Fibroblast of lung (primary cell): ENCODE measurements at regions not wholly inside any gene's neighbourhood (a gene's known extent, or its start where the extent isn't known, plus 50 kb on each side); places are given as distances from the start of the nearest gene placed in this dataset.

Source experiments
- DNase-seq, 2 donors: peaks; one replicate each; pipeline versions ENCODE4 v3.0.0 to v3.0.0-alpha.2; 2010; ENCODE audit warnings: low read depth in 2 of 2
- H2AFZ ChIP-seq: 2 replicates; pipeline ENCODE4 v1.5.1; 2012; ENCODE audit warnings: low read length, control low read depth, inconsistent platforms
- H3K27ac ChIP-seq: 2 replicates; pipeline ENCODE4 v1.5.1; 2011; ENCODE audit warnings: low read length, control low read depth; ENCODE audit not compliant: insufficient read depth
- H3K27me3 ChIP-seq: 2 replicates; pipeline ENCODE4 v1.5.1; 2011; ENCODE audit warnings: mild to moderate bottlenecking, low read length; ENCODE audit not compliant: control insufficient read depth, insufficient read depth
- H3K36me3 ChIP-seq: 2 replicates; pipeline ENCODE4 v1.5.1; 2011; ENCODE audit warnings: low read length; ENCODE audit not compliant: control insufficient read depth, insufficient read depth
- H3K4me1 ChIP-seq: 2 replicates; pipeline ENCODE4 v1.5.1; 2011; ENCODE audit warnings: low read length; ENCODE audit not compliant: control insufficient read depth, insufficient read depth; ENCODE audit errors: extremely low read depth
- H3K4me2 ChIP-seq: 2 replicates; pipeline ENCODE4 v1.5.1; 2011; ENCODE audit warnings: low read length, control low read depth; ENCODE audit not compliant: insufficient read depth; ENCODE audit errors: extremely low read depth
- H3K4me3 ChIP-seq, 4 experiments: fragments of 200-600 bp in 1 of 4; sonication (generic) in 1 of 4; replicated peaks in 1 of 4; 2 replicates each; pipeline ENCODE4 v1.5.1; 2011 to 2016; ENCODE audit warnings: low read length in 4 of 4, low read depth in 3 of 4, mild to moderate bottlenecking in 3 of 4, control low read depth in 2 of 4, inconsistent platforms in 1 of 4, mixed read lengths in 1 of 4; ENCODE audit not compliant: insufficient read depth in 1 of 4; ENCODE audit errors: control extremely low read depth in 1 of 4
- H3K79me2 ChIP-seq: 2 replicates; pipeline ENCODE4 v1.5.1; 2012; ENCODE audit warnings: mild to moderate bottlenecking, low read length, inconsistent platforms; ENCODE audit not compliant: control insufficient read depth, insufficient read depth
- H3K9ac ChIP-seq: 2 replicates; pipeline ENCODE4 v1.5.1; 2011; ENCODE audit warnings: mild to moderate bottlenecking, low read length, control low read depth; ENCODE audit not compliant: insufficient read depth
- H3K9me3 ChIP-seq: 2 replicates; pipeline ENCODE4 v1.5.1; 2012; ENCODE audit warnings: low read depth, low read length; ENCODE audit not compliant: control insufficient read depth, insufficient read depth
- H4K20me1 ChIP-seq: 2 replicates; pipeline ENCODE4 v1.5.1; 2011; ENCODE audit warnings: low read length; ENCODE audit not compliant: control insufficient read depth, insufficient read depth; ENCODE audit errors: extremely low read depth
- EZH2 ChIP-seq: IDR thresholded peaks from 2 replicates; pipeline ENCODE4 v1.5.1; 2012; ENCODE audit warnings: low read length, control low read depth, mild to moderate bottlenecking; ENCODE audit errors: missing control alignments
- TF ChIP-seq, protein P1 (sequence below), 2 donors: IDR thresholded peaks in 1 of 2; conservative IDR thresholded peaks in 1 of 2; 1 replicate in 1 of 2; 2 replicates in 1 of 2; pipeline ENCODE4 v1.5.1; 2011 to 2012; ENCODE audit warnings: low read length in 2 of 2, control low read depth in 1 of 2, inconsistent platforms in 1 of 2, low read depth in 1 of 2, mild to moderate bottlenecking in 1 of 2

DNA sequence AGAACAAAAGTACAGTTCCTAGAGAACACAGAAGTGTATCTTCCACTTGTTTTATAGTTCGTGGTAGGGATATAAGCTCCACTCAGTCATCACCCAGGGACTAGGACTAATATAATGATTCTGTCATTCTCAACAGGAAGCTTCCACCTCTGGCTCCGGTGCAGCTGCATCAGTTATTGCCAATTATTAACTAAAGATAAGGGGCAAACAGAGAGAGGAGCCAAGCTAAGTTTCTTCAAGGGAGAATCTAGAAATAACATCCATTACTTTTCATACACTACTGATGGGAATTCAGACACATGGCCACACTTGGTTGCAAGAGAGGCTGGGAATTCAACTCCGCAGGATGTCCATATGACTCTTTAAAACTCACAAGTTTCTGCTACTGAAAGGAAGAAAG is 917.9 kb downstream of the OLFM4 start:
- Histone ChIP-seq H3K27ac (no peak overlapping the region), H3K27me3 (no peaks in the 10 kb centered on the region), H3K79me2 (no peaks in the 10 kb centered on the region), H3K9ac (no peak overlapping the region), H3K4me3 (no peak overlapping the region), H3K36me3 (no peaks in the 10 kb centered on the region), H3K4me2 (no peak overlapping the region), H3K4me1 (no peaks in the 10 kb centered on the region), H4K20me1 (no peaks in the 10 kb centered on the region), H3K9me3 (no peaks in the 10 kb centered on the region), H2AFZ (no peak overlapping the region)
- no peak for TF ChIP-seq EZH2
- TF ChIP-seq, protein P1, sequence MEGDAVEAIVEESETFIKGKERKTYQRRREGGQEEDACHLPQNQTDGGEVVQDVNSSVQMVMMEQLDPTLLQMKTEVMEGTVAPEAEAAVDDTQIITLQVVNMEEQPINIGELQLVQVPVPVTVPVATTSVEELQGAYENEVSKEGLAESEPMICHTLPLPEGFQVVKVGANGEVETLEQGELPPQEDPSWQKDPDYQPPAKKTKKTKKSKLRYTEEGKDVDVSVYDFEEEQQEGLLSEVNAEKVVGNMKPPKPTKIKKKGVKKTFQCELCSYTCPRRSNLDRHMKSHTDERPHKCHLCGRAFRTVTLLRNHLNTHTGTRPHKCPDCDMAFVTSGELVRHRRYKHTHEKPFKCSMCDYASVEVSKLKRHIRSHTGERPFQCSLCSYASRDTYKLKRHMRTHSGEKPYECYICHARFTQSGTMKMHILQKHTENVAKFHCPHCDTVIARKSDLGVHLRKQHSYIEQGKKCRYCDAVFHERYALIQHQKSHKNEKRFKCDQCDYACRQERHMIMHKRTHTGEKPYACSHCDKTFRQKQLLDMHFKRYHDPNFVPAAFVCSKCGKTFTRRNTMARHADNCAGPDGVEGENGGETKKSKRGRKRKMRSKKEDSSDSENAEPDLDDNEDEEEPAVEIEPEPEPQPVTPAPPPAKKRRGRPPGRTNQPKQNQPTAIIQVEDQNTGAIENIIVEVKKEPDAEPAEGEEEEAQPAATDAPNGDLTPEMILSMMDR (conservative IDR thresholded peaks at IDR 0.05 in 1 of 2, IDR thresholded peaks at IDR 0.05 in 1 of 2; ENCODE audit: low read depth in 1 of 2, low read length in 2 of 2), result no peak
- no peak for DNase-seq

DNA sequence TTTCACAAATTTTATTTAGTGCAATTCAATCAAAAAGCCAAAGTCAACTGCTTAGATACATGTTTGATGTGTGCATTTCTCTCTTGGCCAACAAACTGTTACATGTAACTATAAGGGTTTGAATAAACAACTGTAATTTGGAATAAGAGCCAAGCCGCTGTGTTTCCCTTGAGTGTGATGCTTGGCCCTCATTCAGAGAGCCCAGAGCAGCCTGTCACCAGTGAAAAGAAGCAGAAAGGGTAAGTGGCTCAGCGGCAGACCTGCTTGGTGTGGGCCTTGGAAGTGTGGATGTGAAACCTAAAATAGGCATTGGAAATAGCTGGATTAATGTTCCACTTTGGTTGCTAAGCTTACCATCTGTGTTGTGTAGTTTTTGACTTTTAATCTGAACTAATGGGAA is 924.6 kb downstream of the OLFM4 start:
- TF ChIP-seq, protein P1 (conservative IDR thresholded peaks at IDR 0.05 in 1 of 2, IDR thresholded peaks at IDR 0.05 in 1 of 2; ENCODE audit: low read depth in 1 of 2, low read length in 2 of 2), result no peak
- no peak for TF ChIP-seq EZH2
- no peak overlapping the region for H3K4me3 ChIP-seq
- H3K4me2 ChIP-seq, result no peak overlapping the region
- H2AFZ ChIP-seq, result no peak overlapping the region
- H4K20me1 ChIP-seq, result no peaks in the 10 kb centered on the region
- no peak overlapping the region for H3K27ac ChIP-seq
- no peak for DNase-seq
- H3K27me3 ChIP-seq, result no peaks in the 10 kb centered on the region
- H3K36me3 ChIP-seq, result no peaks in the 10 kb centered on the region
- no peaks in the 10 kb centered on the region for H3K9me3 ChIP-seq
- no peaks in the 10 kb centered on the region for H3K79me2 ChIP-seq
- H3K9ac ChIP-seq, result no peak overlapping the region
- no peaks in the 10 kb centered on the region for H3K4me1 ChIP-seq
